WTC11 (cell line): ENCODE measurements at regions not wholly inside any gene's neighbourhood (a gene's known extent, or its start where the extent isn't known, plus 50 kb on each side); places are given as distances from the start of the nearest gene placed in this dataset.

Experiments used
- ATF2 ChIP-seq: sonication (generic); formaldehyde crosslinking; IDR thresholded peaks from 2 replicates; pipeline ENCODE4 v1.8.1; 2022; ENCODE audit warnings: low read depth, missing genetic modification reagents, borderline replicate concordance
- CTCF ChIP-seq: fragments of 200-600 bp; IDR thresholded peaks from 2 replicates; pipeline ENCODE4 v1.8.0; 2022; ENCODE audit warnings: antibody characterized with exemption
- NR2C2 ChIP-seq: sonication (generic); formaldehyde crosslinking; IDR thresholded peaks from 2 replicates; pipeline ENCODE4 v1.8.0; 2022; ENCODE audit warnings: mild to moderate bottlenecking, missing genetic modification reagents
- STAT6 ChIP-seq: sonication (generic); formaldehyde crosslinking; conservative IDR thresholded peaks from 2 replicates; pipeline ENCODE4 v1.8.1; 2023; ENCODE audit warnings: mild to moderate bottlenecking, low read depth, missing genetic modification reagents, moderate library complexity
- ZNF317 ChIP-seq: sonication (generic); formaldehyde crosslinking; IDR thresholded peaks from 2 replicates; pipeline ENCODE4 v1.8.1; 2023; ENCODE audit warnings: low read depth, mild to moderate bottlenecking, moderate library complexity, missing genetic modification reagents, borderline replicate concordance
- TF ChIP-seq, protein P1 (sequence below): sonication (generic); formaldehyde crosslinking; IDR thresholded peaks from 2 replicates; pipeline ENCODE4 v1.8.0; 2022; ENCODE audit warnings: mild to moderate bottlenecking, missing genetic modification reagents
- TF ChIP-seq, protein P2 (sequence below): sonication (generic); formaldehyde crosslinking; IDR thresholded peaks from 2 replicates; pipeline ENCODE4 v1.8.0; 2022; ENCODE audit warnings: mild to moderate bottlenecking, missing genetic modification reagents
- TF ChIP-seq, protein P3 (sequence below): sonication (generic); formaldehyde crosslinking; IDR thresholded peaks from 2 replicates; pipeline ENCODE4 v1.8.1; 2023; ENCODE audit warnings: mild to moderate bottlenecking, missing genetic modification reagents, moderate library complexity
- TF ChIP-seq, protein P4 (sequence below): sonication (generic); formaldehyde crosslinking; IDR thresholded peaks from 2 replicates; pipeline ENCODE4 v1.8.1; 2023; ENCODE audit warnings: mild to moderate bottlenecking, missing genetic modification reagents, borderline replicate concordance

GRCh38 chr2:18663861-18664260 is 74.5 kb upstream of the NT5C1B start:
- TF ChIP-seq STAT6 (CRISPR knock-in tag) (no peak), CTCF (no peak), NR2C2 (CRISPR knock-in tag) (no peak), ATF2 (CRISPR knock-in tag) (no peak), ZNF317 (CRISPR knock-in tag) (no peak)
- TF ChIP-seq, protein P1, sequence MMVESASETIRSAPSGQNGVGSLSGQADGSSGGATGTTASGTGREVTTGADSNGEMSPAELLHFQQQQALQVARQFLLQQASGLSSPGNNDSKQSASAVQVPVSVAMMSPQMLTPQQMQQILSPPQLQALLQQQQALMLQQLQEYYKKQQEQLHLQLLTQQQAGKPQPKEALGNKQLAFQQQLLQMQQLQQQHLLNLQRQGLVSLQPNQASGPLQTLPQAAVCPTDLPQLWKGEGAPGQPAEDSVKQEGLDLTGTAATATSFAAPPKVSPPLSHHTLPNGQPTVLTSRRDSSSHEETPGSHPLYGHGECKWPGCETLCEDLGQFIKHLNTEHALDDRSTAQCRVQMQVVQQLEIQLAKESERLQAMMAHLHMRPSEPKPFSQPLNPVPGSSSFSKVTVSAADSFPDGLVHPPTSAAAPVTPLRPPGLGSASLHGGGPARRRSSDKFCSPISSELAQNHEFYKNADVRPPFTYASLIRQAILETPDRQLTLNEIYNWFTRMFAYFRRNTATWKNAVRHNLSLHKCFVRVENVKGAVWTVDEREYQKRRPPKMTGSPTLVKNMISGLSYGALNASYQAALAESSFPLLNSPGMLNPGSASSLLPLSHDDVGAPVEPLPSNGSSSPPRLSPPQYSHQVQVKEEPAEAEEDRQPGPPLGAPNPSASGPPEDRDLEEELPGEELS (CRISPR knock-in tag) = no peak
- TF ChIP-seq, protein P2, sequence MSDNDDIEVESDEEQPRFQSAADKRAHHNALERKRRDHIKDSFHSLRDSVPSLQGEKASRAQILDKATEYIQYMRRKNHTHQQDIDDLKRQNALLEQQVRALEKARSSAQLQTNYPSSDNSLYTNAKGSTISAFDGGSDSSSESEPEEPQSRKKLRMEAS = no peak
- TF ChIP-seq, protein P3, sequence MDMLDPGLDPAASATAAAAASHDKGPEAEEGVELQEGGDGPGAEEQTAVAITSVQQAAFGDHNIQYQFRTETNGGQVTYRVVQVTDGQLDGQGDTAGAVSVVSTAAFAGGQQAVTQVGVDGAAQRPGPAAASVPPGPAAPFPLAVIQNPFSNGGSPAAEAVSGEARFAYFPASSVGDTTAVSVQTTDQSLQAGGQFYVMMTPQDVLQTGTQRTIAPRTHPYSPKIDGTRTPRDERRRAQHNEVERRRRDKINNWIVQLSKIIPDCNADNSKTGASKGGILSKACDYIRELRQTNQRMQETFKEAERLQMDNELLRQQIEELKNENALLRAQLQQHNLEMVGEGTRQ (CRISPR knock-in tag) = no peak
- TF ChIP-seq, protein P4, sequence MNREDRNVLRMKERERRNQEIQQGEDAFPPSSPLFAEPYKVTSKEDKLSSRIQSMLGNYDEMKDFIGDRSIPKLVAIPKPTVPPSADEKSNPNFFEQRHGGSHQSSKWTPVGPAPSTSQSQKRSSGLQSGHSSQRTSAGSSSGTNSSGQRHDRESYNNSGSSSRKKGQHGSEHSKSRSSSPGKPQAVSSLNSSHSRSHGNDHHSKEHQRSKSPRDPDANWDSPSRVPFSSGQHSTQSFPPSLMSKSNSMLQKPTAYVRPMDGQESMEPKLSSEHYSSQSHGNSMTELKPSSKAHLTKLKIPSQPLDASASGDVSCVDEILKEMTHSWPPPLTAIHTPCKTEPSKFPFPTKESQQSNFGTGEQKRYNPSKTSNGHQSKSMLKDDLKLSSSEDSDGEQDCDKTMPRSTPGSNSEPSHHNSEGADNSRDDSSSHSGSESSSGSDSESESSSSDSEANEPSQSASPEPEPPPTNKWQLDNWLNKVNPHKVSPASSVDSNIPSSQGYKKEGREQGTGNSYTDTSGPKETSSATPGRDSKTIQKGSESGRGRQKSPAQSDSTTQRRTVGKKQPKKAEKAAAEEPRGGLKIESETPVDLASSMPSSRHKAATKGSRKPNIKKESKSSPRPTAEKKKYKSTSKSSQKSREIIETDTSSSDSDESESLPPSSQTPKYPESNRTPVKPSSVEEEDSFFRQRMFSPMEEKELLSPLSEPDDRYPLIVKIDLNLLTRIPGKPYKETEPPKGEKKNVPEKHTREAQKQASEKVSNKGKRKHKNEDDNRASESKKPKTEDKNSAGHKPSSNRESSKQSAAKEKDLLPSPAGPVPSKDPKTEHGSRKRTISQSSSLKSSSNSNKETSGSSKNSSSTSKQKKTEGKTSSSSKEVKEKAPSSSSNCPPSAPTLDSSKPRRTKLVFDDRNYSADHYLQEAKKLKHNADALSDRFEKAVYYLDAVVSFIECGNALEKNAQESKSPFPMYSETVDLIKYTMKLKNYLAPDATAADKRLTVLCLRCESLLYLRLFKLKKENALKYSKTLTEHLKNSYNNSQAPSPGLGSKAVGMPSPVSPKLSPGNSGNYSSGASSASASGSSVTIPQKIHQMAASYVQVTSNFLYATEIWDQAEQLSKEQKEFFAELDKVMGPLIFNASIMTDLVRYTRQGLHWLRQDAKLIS = no peak
